Activated CD4-positive, alpha-beta T cell treated with anti-CD3 and anti-CD28 coated beads for 24 hours (primary cell): ENCODE measurements at regions not wholly inside any gene's neighbourhood (a gene's known extent, or its start where the extent isn't known, plus 50 kb on each side); places are given as distances from the start of the nearest gene placed in this dataset.
"Not testable (repeated sequence)": the region's sequence is repeated elsewhere in the genome, so short reads cannot be mapped to it uniquely, and the experiment has no call there.

Experiments used
- DNase-seq, 2 donors: peaks; one replicate each; pipeline ENCODE4 v3.0.0-alpha.2; 2020; ENCODE audit warnings: low read depth in 2 of 2

GRCh38 chr14:22105006-22105623 lies 431.5 kb upstream of the OR4E1 start:
- DNase-seq = no peak

- DNase-seq = not testable (repeated sequence)
Observed at GRCh38 chr14:22100764-22101120, 427.1 kb upstream of the OR4E1 start.

- peak in 1 of 2 donors; percentile 24 for DNase-seq
Observed at GRCh38 chr14:22099942-22100763, 426.5 kb upstream of the OR4E1 start.

GRCh38 chr14:22098435-22098834 lies 424.8 kb upstream of the OR4E1 start:
- no peak for DNase-seq

- DNase-seq = no peak
Observed at GRCh38 chr14:22097586-22098292, 424.1 kb upstream of the OR4E1 start.

GRCh38 chr14:22097072-22097471 lies 423.5 kb upstream of the OR4E1 start:
- DNase-seq = no peak

- DNase-seq = no peak
Observed at GRCh38 chr14:22096514-22096895, 422.9 kb upstream of the OR4E1 start.

GRCh38 chr14:22095860-22096513 lies 422.4 kb upstream of the OR4E1 start:
- no peak for DNase-seq

- DNase-seq = no peak
Observed at GRCh38 chr14:22089940-22090339, 416.3 kb upstream of the OR4E1 start.

- DNase-seq = no peak
Observed at GRCh38 chr14:22088614-22089342, 415.2 kb upstream of the OR4E1 start.

- DNase-seq = no peak
Observed at GRCh38 chr14:22086131-22086530, 412.5 kb upstream of the OR4E1 start.

- DNase-seq = no peak
Observed at GRCh38 chr14:22084393-22085281, 411.0 kb upstream of the OR4E1 start.

- no peak for DNase-seq
Observed at GRCh38 chr14:22081337-22081736, 407.7 kb upstream of the OR4E1 start.

GRCh38 chr14:22079766-22080165 lies 406.1 kb upstream of the OR4E1 start:
- DNase-seq = no peak

GRCh38 chr14:22073801-22074200 lies 400.2 kb upstream of the OR4E1 start:
- no peak for DNase-seq

GRCh38 chr14:22071006-22071405 lies 397.4 kb upstream of the OR4E1 start:
- DNase-seq = no peak

GRCh38 chr14:22070119-22070982 lies 396.7 kb upstream of the OR4E1 start:
- peak in 1 of 2 donors; percentile 30 for DNase-seq

GRCh38 chr14:22065347-22065746 lies 391.7 kb upstream of the OR4E1 start:
- no peak for DNase-seq

GRCh38 chr14:22059201-22059600 lies 385.6 kb upstream of the OR4E1 start:
- no peak for DNase-seq

GRCh38 chr14:22052795-22053194 lies 379.2 kb upstream of the OR4E1 start:
- no peak for DNase-seq
